GM18499 (cell line): ENCODE measurements at regions not wholly inside any gene's neighbourhood (a gene's known extent, or its start where the extent isn't known, plus 50 kb on each side); places are given as distances from the start of the nearest gene placed in this dataset.

Source experiments
- ATAC-seq: cut with Tn5 transposase; IDR thresholded peaks from one replicate; pipeline ENCODE4 v1.9.1; 2021; ENCODE audit warnings: moderate number of reproducible peaks; ENCODE audit not compliant: insufficient read depth, unreplicated experiment

DNA sequence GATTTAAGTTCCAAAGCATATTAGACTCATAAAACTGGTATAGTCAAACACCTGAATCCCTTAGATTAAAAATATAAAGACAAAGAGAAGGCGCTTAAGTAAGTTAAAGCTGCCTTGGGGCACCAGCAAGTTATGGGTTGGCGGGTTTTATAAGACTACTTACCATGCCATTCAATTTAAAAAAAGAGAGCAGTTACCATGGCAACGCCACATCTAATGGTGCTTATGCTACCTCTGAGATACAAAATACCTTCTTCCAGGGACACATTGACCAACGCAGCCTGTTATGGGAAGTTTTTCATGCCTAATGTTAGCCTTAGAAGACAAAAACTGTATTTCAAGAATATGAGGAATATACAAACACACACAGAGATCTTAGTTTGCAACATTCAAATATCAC, 713.6 kb downstream of the RNF144B start:
- no peak for ATAC-seq

DNA sequence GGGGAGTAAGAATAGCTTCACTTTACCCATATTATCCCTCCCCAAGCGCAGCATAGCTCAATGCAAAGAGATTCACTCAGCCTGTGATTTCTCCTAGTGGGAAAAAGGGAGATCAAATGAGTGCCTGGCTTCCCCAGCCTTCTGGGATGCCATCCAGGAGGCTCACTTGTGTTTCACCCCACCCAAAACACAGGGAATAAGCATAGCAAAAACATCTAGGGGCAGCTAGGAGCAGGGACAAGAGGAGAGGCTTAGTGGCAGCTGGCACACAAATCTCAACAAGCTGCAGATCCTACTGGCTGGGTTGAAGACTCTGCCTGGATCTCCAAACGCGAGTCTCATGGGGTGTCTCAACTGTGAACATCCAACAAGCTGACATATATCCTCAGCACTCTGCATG, 715.8 kb downstream of the RNF144B start:
- ATAC-seq = no peak

GRCh38 chr6:19107468-19107867, 720.3 kb downstream of the RNF144B start:
- ATAC-seq = no peak

DNA sequence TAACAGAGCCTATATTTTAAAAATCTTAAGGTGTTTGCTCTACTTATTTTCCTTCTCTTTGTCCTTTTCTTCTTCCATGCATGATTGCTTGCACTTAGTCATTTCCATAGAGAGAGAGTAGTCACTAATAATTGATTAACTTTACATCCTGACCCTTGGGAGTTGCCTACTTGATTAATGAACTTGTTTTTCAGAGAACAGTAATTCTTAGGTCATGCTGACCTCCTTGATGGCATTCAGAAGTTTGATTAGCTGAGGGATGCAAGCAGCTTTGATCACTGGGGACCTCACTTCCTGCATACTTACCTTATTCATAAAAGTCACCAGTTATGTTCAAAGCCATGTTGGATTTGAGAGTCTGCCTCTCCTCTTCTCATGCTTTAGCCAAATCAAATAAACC, 715.6 kb upstream of the ID4 start:
- no peak for ATAC-seq

- ATAC-seq = no peak
Measured at GRCh38 chr6:19127081-19127480, 710.1 kb upstream of the ID4 start.

- no peak for ATAC-seq
Measured at GRCh38 chr6:19128701-19129100, 708.5 kb upstream of the ID4 start.

GRCh38 chr6:19135706-19136105, 701.5 kb upstream of the ID4 start:
- no peak for ATAC-seq

DNA sequence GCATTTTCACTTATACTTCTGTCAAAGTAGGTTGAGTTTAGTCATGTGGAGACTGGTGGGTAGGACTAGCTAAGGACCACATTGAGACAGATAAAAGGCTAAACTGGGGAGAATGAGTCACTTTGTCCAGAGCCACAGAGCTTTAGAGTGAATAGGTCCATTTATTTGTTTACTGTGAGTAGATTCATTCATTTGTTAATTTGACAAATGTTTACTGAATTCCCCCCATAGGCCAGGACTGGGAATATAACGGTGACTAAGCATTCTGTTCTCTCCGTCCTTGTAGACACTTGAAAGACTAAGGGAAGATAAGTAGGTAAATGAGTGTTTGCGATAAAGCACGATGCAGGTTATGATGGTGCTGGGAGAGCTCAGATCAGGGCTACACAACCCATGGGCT, 699.7 kb upstream of the ID4 start:
- no peak for ATAC-seq

- ATAC-seq = no peak
Measured at GRCh38 chr6:19142275-19142674, 694.9 kb upstream of the ID4 start.

- no peak for ATAC-seq
Measured at GRCh38 chr6:19150307-19150706, 686.9 kb upstream of the ID4 start.

- no peak for ATAC-seq
Measured at GRCh38 chr6:19153270-19153980, 683.7 kb upstream of the ID4 start.

- no peak for ATAC-seq
Measured at GRCh38 chr6:19153981-19154295, 683.2 kb upstream of the ID4 start.

DNA sequence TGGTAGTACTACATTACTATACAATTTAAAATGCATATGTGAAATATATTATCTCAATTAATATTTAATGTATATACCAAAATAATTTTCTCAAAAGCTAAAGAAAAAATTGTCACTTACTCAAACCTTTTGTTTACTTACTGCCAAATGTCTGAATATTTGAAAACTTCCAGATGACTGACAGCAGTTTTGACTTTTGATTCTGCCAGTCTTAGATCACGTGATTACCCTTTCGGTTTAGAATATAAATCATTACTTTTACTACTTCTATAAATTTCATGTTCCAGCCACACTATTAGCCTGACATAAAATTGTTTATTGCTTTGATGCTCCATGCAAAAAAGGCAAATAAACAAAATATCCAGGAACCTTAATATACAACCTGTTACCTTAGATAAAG, 680.7 kb upstream of the ID4 start:
- no peak for ATAC-seq

- no peak for ATAC-seq
Measured at GRCh38 chr6:19157486-19157885, 679.7 kb upstream of the ID4 start.

- ATAC-seq = no peak
Measured at GRCh38 chr6:19158586-19158985, 678.6 kb upstream of the ID4 start.

- no peak for ATAC-seq
Measured at GRCh38 chr6:19159089-19159488, 678.1 kb upstream of the ID4 start.

- no peak for ATAC-seq
Measured at GRCh38 chr6:19159561-19159960, 677.6 kb upstream of the ID4 start.

DNA sequence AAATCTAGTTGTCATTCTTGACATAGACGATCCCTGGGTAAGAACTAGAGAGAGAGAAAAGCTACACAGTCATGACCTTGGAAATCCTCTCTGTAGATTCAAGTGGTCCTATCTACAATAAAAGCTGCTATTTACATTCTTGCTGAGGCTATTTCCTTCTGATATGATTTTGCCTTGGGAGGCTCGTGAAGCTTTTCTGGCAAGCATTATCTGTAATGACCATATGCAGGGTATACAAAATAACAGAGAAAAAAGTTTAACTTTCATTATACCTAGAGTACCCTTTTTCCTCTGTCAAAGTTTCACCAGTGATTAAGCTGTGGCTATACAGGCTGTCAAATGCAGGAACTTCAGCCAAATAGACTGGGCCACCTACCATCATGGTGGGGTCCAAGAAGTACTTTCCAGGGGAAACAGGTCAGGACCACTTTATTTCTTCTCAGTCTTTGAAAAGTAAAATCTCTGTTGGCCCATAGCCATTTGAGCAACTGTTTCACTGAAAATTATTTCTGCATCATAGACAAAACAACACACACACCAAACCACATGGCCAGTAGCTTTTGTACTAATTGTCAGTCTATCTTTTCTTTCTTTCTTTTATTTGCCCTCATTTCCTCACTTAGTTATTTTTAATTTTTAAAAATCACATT, 677.0 kb upstream of the ID4 start:
- ATAC-seq = no peak

DNA sequence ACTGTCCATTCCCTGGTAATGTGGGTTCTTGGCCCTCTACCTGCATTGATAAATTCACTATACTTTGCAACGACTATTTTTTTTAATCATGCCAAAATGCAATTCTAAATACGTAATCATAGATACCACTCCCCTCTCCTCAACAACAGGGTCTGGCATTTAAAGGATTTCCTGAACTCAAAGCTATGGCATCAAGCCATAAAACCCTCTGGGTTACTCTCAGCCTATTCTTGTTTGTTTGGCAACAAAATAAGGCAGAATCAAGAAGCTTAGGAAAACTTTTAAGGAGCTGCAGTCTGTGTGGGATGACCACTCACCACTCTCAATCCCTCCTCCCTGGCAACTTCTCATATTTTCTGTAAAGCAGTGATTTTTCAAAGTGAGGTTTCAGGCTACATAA, 669.9 kb upstream of the ID4 start:
- ATAC-seq = no peak

GRCh38 chr6:19169366-19169765, 667.8 kb upstream of the ID4 start:
- ATAC-seq = no peak

GRCh38 chr6:19175023-19175422, 662.1 kb upstream of the ID4 start:
- ATAC-seq = no peak

DNA sequence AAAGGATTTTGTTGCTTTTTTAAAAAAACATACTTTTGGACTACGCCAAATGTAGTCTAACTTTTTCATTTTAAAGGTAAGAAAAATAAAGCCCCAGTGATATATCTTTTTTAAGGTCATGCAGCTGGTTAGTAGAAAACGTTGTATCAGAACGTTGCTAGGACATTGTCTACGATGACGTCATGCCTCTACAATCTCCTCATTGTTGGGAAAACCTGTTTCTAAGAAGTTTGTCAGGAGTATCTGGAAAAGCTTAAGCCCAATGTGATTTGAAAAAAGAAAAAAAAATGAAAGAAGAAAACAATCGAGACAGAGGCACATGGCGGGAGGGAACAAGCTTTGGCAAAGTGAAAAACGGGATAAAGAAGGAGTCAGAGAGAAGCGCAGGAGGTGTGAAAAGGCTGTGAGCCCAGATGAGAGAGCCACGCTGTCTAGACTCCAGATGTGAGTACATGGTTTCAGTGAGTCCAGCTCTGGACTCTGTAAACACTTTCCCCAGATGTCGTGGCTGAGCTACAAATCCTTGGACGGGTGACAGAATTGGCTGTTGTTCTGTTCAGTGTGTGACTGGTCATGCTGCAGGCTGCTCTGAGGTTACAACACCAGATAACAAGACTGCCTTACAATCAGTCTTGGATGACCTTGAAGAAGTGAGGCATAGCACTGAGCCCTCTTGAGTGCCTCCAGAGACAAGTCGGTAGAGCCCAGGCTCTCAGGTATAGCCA, 656.7 kb upstream of the ID4 start:
- no peak for ATAC-seq
